ENCODE measurements at regions not wholly inside any gene's neighbourhood (a gene's known extent, or its start where the extent isn't known, plus 50 kb on each side); places are given as distances from the start of the nearest gene placed in this dataset.

DNA sequence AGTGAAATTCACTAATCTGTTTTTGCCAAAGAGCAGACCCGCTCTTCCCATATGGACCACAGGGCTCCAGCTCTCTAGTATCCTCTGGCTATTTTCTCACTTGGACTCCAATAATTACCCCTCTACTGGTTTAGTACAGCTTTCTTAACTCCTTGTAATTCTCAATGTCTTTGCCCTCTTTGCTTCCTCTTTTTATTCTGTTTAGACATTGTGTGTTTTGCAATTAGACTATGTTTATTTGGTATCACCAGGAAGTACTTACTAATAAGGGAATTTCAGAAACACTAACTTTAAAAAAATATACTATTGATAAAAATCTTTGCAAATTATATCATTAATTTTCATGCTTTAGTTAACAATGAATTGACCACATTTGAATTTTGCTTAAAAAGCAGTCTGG lies 111.6 kb upstream of the OBI1 start:
- TF ChIP-seq EZH2phosphoT487 (conservative IDR thresholded peaks at IDR 0.05; ENCODE audit: low read length), result no peak
- TF ChIP-seq, protein P1, sequence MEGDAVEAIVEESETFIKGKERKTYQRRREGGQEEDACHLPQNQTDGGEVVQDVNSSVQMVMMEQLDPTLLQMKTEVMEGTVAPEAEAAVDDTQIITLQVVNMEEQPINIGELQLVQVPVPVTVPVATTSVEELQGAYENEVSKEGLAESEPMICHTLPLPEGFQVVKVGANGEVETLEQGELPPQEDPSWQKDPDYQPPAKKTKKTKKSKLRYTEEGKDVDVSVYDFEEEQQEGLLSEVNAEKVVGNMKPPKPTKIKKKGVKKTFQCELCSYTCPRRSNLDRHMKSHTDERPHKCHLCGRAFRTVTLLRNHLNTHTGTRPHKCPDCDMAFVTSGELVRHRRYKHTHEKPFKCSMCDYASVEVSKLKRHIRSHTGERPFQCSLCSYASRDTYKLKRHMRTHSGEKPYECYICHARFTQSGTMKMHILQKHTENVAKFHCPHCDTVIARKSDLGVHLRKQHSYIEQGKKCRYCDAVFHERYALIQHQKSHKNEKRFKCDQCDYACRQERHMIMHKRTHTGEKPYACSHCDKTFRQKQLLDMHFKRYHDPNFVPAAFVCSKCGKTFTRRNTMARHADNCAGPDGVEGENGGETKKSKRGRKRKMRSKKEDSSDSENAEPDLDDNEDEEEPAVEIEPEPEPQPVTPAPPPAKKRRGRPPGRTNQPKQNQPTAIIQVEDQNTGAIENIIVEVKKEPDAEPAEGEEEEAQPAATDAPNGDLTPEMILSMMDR (IDR thresholded peaks at IDR 0.05; ENCODE audit: insufficient read depth, low read length, poor library complexity, severe bottlenecking), result no peak
